OCI-LY3 (cell line): ENCODE measurements at regions not wholly inside any gene's neighbourhood (a gene's known extent, or its start where the extent isn't known, plus 50 kb on each side); places are given as distances from the start of the nearest gene placed in this dataset.

Experiments
- H2AFZ ChIP-seq: fragments of 200-600, 300-600 bp; shearing (Covaris generic); 2 replicates; pipeline ENCODE4 v1.6.0; 2014; ENCODE audit warnings: antibody characterized with exemption, low read depth, low read length
- H3K27ac ChIP-seq: fragments of 200-600, 300-600 bp; sonication (generic); 2 replicates; pipeline ENCODE4 v1.5.1; 2014; ENCODE audit warnings: mild to moderate bottlenecking, low read length, moderate library complexity, mixed read lengths
- H3K27me3 ChIP-seq: fragments of 200-600, 300-600 bp; sonication (generic); 2 replicates; pipeline ENCODE4 v1.6.1; 2014; ENCODE audit warnings: low read depth, low read length, mixed read lengths
- H3K36me3 ChIP-seq: fragments of 200-600, 300-600 bp; sonication (generic); replicated peaks from 2 replicates; pipeline ENCODE3; 2014; ENCODE audit warnings: low read depth, low read length, mixed read lengths
- H3K4me1 ChIP-seq: fragments of 300-600, 200-600 bp; sonication (generic); 2 replicates; pipeline ENCODE4 v1.6.1; 2014; ENCODE audit warnings: low read length, mixed read lengths
- H3K4me2 ChIP-seq: fragments of 200-600, 300-600 bp; sonication (generic); 2 replicates; pipeline ENCODE4 v1.6.1; 2014; ENCODE audit warnings: low read length, mixed read lengths
- H3K4me3 ChIP-seq: fragments of 300-600, 200-600 bp; sonication (generic); 2 replicates; pipeline ENCODE4 v1.5.1; 2014; ENCODE audit warnings: antibody characterized with exemption, mild to moderate bottlenecking, low read length, moderate library complexity
- H3K79me2 ChIP-seq: fragments of 300-600, 200-600 bp; shearing (Covaris generic); 2 replicates; pipeline ENCODE4 v1.6.1; 2014; ENCODE audit warnings: mild to moderate bottlenecking, low read length, mixed read lengths
- H3K9ac ChIP-seq: fragments of 300-600, 200-600 bp; shearing (Covaris generic); 2 replicates; pipeline ENCODE4 v1.6.0; 2014; ENCODE audit warnings: mild to moderate bottlenecking, low read length, moderate library complexity
- H3K9me3 ChIP-seq: fragments of 200-600, 300-600 bp; shearing (Covaris generic); 2 replicates; pipeline ENCODE4 v1.6.1; 2014; ENCODE audit warnings: low read length, mixed read lengths; ENCODE audit not compliant: insufficient read depth
- H4K20me1 ChIP-seq: fragments of 200-600, 300-600 bp; sonication (generic); 2 replicates; pipeline ENCODE4 v1.6.1; 2016; ENCODE audit warnings: low read length, mixed read lengths; ENCODE audit not compliant: insufficient read depth
- EZH2phosphoT487 ChIP-seq: fragments of 200-600 bp; shearing (Covaris generic); IDR thresholded peaks from 2 replicates; pipeline ENCODE4 v1.6.1; 2018; ENCODE audit warnings: antibody characterized with exemption, mixed run types, low read depth
- TF ChIP-seq, protein P1 (sequence below): fragments of 200-600, 300-600 bp; sonication (generic); IDR thresholded peaks from 2 replicates; pipeline ENCODE4 v1.5.1; 2014; ENCODE audit warnings: antibody characterized with exemption, low read length, low read depth

GRCh38 chr9:99523838-99524237 lies 297.8 kb upstream of the NR4A3 start:
- Histone ChIP-seq H2AFZ (no peak overlapping the region), H3K27ac (no peak overlapping the region), H3K4me3 (no peak overlapping the region), H3K4me2 (no peak overlapping the region), H3K36me3 (no peaks in the 10 kb centered on the region), H3K27me3 (no peaks in the 10 kb centered on the region), H3K4me1 (no peaks in the 10 kb centered on the region), H3K9me3 (no peaks in the 10 kb centered on the region), H3K9ac (no peak overlapping the region), H4K20me1 (no peaks in the 10 kb centered on the region), H3K79me2 (no peaks in the 10 kb centered on the region)
- no peak for TF ChIP-seq EZH2phosphoT487
- TF ChIP-seq, protein P1, sequence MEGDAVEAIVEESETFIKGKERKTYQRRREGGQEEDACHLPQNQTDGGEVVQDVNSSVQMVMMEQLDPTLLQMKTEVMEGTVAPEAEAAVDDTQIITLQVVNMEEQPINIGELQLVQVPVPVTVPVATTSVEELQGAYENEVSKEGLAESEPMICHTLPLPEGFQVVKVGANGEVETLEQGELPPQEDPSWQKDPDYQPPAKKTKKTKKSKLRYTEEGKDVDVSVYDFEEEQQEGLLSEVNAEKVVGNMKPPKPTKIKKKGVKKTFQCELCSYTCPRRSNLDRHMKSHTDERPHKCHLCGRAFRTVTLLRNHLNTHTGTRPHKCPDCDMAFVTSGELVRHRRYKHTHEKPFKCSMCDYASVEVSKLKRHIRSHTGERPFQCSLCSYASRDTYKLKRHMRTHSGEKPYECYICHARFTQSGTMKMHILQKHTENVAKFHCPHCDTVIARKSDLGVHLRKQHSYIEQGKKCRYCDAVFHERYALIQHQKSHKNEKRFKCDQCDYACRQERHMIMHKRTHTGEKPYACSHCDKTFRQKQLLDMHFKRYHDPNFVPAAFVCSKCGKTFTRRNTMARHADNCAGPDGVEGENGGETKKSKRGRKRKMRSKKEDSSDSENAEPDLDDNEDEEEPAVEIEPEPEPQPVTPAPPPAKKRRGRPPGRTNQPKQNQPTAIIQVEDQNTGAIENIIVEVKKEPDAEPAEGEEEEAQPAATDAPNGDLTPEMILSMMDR = no peak

GRCh38 chr9:99531313-99531712 lies 290.4 kb upstream of the NR4A3 start:
- no peaks in the 10 kb centered on the region for H3K79me2 ChIP-seq
- no peak for TF ChIP-seq EZH2phosphoT487
- TF ChIP-seq, protein P1 = no peak
- no peaks in the 10 kb centered on the region for H3K9me3 ChIP-seq
- H3K4me1 ChIP-seq = peaks cover 10% of the 10 kb centered on the region; the same call in 1 of the 2 replicates
- H2AFZ ChIP-seq = no peak overlapping the region
- no peak overlapping the region for H3K4me3 ChIP-seq
- no peaks in the 10 kb centered on the region for H3K36me3 ChIP-seq
- no peak overlapping the region for H3K4me2 ChIP-seq
- H3K27me3 ChIP-seq = no peaks in the 10 kb centered on the region
- H4K20me1 ChIP-seq = no peaks in the 10 kb centered on the region
- H3K9ac ChIP-seq = no peak overlapping the region
- no peak overlapping the region for H3K27ac ChIP-seq

GRCh38 chr9:99533421-99533820 lies 288.3 kb upstream of the NR4A3 start:
- TF ChIP-seq, protein P1 = no peak
- no peak for TF ChIP-seq EZH2phosphoT487
- H3K4me2 ChIP-seq = no peak overlapping the region
- no peak overlapping the region for H3K9ac ChIP-seq

DNA sequence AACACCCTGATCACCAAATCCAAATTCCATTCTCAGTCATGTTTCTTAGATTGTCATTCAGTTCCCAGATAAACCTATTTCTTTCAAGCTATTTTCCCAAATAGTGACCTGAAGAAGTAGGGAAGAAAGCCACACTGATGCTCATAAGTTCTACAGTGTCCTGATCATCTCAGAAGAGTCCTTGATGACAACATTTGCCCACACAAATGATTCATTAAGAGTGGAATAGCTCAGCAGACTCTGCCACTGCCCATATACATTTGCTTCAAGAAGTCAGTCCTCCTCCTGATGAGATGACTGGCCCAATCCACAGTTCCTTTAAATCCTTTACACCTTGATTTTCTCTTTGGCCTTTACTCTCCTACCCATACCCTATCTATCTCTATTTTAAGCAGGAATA lies 283.7 kb upstream of the NR4A3 start:
- H3K27ac ChIP-seq = no peak overlapping the region
- H3K9ac ChIP-seq = no peak overlapping the region
- H3K9me3 ChIP-seq = no peaks in the 10 kb centered on the region
- H3K4me3 ChIP-seq = no peak overlapping the region
- no peaks in the 10 kb centered on the region for H4K20me1 ChIP-seq
- H3K36me3 ChIP-seq = no peaks in the 10 kb centered on the region
- no peaks in the 10 kb centered on the region for H3K27me3 ChIP-seq
- no peaks in the 10 kb centered on the region for H3K79me2 ChIP-seq
- no peak overlapping the region for H2AFZ ChIP-seq
- peaks cover 9% of the 10 kb centered on the region; the same call in 1 of the 2 replicates for H3K4me1 ChIP-seq
- no peak overlapping the region for H3K4me2 ChIP-seq
- no peak for TF ChIP-seq EZH2phosphoT487
- TF ChIP-seq, protein P1 = no peak

More at GRCh38 chr9:99533421-99533820, 288.3 kb upstream of the NR4A3 start:
- H3K27ac ChIP-seq = no peak overlapping the region
- no peaks in the 10 kb centered on the region for H3K9me3 ChIP-seq
- no peaks in the 10 kb centered on the region for H4K20me1 ChIP-seq
- peaks cover 10% of the 10 kb centered on the region; the same call in 1 of the 2 replicates for H3K4me1 ChIP-seq
- no peaks in the 10 kb centered on the region for H3K79me2 ChIP-seq
- no peaks in the 10 kb centered on the region for H3K27me3 ChIP-seq
- no peak overlapping the region for H2AFZ ChIP-seq
- H3K4me3 ChIP-seq = no peak overlapping the region
- no peaks in the 10 kb centered on the region for H3K36me3 ChIP-seq
